ENCODE measurements at regions not wholly inside any gene's neighbourhood (a gene's known extent, or its start where the extent isn't known, plus 50 kb on each side); places are given as distances from the start of the nearest gene placed in this dataset.

DNA sequence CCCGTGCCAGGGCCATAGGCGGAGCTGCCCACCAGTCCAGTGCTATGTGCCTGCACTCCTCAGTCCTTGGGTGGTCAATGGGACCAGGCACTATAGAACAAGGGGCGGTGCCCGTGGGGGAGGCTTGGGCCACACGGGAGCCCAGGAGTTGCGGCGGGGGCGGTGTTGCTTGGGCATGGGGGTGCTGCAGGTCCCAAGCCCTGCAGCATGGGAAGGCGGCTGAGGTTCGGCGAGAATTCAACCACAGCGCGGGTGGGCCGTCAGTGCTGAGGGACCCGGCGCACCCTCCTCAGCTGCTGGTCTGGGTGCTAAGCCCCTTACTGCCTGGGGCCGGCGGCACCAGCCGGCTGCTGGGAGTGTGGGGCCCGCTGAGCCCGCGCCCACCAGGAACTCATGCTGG is 242.2 kb upstream of the SGCG start:
- ChIA-PET CTCF (no interaction called here), POLR2A (ENCODE audit: unreplicated experiment) (no interaction called here)
- H3K56ac ChIP-seq (ENCODE audit: extremely low read depth, insufficient read depth, low read length), result no peak overlapping the region
- H3K4me3 ChIP-seq (ENCODE audit: insufficient read depth, low read depth, low read length), result no peak overlapping the region
- H2AFZ ChIP-seq (replicated peaks; ENCODE audit: low read length, poor library complexity), result no peak overlapping the region
- no peak overlapping the region for H4K8ac ChIP-seq (ENCODE audit: low read depth in 2 of 2, low read length in 2 of 2)
- intact Hi-C loops (cut with micrococcal nuclease) (no loop called here), dilution Hi-C loops (cut with HindIII; ENCODE audit: low sequenced_read_pairs, unreplicated experiment) (no loop called here), in situ Hi-C loops (cut with MboI; ENCODE audit: low sequenced_read_pairs) (no loop called here)
- H3K18ac ChIP-seq (ENCODE audit: low read depth, low read length), result no peak overlapping the region
- no peaks in the 10 kb centered on the region for H3K9me1 ChIP-seq (ENCODE audit: insufficient read depth, low read length)
- no peak overlapping the region for H3K4ac ChIP-seq (ENCODE audit: low read depth, low read length)
- no peaks in the 10 kb centered on the region for H3K79me1 ChIP-seq (ENCODE audit: low read depth in 1 of 2, low read length in 2 of 2)
- H3K4me1 ChIP-seq (ENCODE audit: control insufficient read depth, insufficient read depth, low read length), result no peaks in the 10 kb centered on the region
- no peaks in the 10 kb centered on the region; the same call in 1 of the 2 replicates for H4K20me1 ChIP-seq (ENCODE audit: insufficient read depth, low read length)
- no peaks in the 10 kb centered on the region for H3K36me3 ChIP-seq (ENCODE audit: control insufficient read depth, insufficient read depth, low read length)
- no peak overlapping the region for H4K5ac ChIP-seq (ENCODE audit: low read depth, low read length)
- no peak for ATAC-seq (ENCODE audit: low read depth)
- H4K91ac ChIP-seq (ENCODE audit: insufficient read depth, low read depth, low read length), result no peak overlapping the region
- no peak overlapping the region for H2BK5ac ChIP-seq (ENCODE audit: low read depth, low read length, poor library complexity, severe bottlenecking)
- H3K4me2 ChIP-seq (ENCODE audit: low read depth, low read length), result no peak overlapping the region
- TF ChIP-seq FOS (IDR thresholded peaks at IDR 0.05; ENCODE audit: low read depth, low read length) (no peak), RFX5 (IDR thresholded peaks at IDR 0.05; ENCODE audit: low read depth, low read length) (no peak), MAFK (IDR thresholded peaks at IDR 0.05; ENCODE audit: low read depth, low read length) (no peak), MXI1 (IDR thresholded peaks at IDR 0.05; ENCODE audit: borderline replicate concordance, low read depth, low read length) (no peak), MAZ (IDR thresholded peaks at IDR 0.05; ENCODE audit: borderline replicate concordance, low read depth, low read length) (no peak), SMC3 (IDR thresholded peaks at IDR 0.05; ENCODE audit: low read depth, low read length) (no peak), RCOR1 (IDR thresholded peaks at IDR 0.05; ENCODE audit: insufficient replicate concordance, low read length) (no peak), RAD21 (IDR thresholded peaks at IDR 0.05; ENCODE audit: low read length) (no peak), NFE2L2 (IDR thresholded peaks at IDR 0.05; ENCODE audit: low read depth, low read length) (no peak), CEBPB (IDR thresholded peaks at IDR 0.05; ENCODE audit: low read depth, low read length) (no peak), CHD1 (IDR thresholded peaks at IDR 0.05; ENCODE audit: low read depth, low read length) (no peak)
- TF ChIP-seq, protein P1, sequence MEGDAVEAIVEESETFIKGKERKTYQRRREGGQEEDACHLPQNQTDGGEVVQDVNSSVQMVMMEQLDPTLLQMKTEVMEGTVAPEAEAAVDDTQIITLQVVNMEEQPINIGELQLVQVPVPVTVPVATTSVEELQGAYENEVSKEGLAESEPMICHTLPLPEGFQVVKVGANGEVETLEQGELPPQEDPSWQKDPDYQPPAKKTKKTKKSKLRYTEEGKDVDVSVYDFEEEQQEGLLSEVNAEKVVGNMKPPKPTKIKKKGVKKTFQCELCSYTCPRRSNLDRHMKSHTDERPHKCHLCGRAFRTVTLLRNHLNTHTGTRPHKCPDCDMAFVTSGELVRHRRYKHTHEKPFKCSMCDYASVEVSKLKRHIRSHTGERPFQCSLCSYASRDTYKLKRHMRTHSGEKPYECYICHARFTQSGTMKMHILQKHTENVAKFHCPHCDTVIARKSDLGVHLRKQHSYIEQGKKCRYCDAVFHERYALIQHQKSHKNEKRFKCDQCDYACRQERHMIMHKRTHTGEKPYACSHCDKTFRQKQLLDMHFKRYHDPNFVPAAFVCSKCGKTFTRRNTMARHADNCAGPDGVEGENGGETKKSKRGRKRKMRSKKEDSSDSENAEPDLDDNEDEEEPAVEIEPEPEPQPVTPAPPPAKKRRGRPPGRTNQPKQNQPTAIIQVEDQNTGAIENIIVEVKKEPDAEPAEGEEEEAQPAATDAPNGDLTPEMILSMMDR (conservative IDR thresholded peaks at IDR 0.05; ENCODE audit: low read depth, low read length), result no peak
- TF ChIP-seq, protein P2, sequence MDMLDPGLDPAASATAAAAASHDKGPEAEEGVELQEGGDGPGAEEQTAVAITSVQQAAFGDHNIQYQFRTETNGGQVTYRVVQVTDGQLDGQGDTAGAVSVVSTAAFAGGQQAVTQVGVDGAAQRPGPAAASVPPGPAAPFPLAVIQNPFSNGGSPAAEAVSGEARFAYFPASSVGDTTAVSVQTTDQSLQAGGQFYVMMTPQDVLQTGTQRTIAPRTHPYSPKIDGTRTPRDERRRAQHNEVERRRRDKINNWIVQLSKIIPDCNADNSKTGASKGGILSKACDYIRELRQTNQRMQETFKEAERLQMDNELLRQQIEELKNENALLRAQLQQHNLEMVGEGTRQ (IDR thresholded peaks at IDR 0.05; ENCODE audit: low read depth, low read length), result no peak
- H2BK120ac ChIP-seq (ENCODE audit: low read depth, low read length), result no peak overlapping the region
- H2BK20ac ChIP-seq (ENCODE audit: low read depth, low read length), result no peak overlapping the region
- no peaks in the 10 kb centered on the region; the same call in 1 of the 2 replicates for H3K9me3 ChIP-seq (ENCODE audit: control insufficient read depth, insufficient read depth, low read length)
- H2BK15ac ChIP-seq (ENCODE audit: low read depth, low read length), result no peak overlapping the region
- no peak for DNase-seq
- no peak overlapping the region for H3K14ac ChIP-seq (replicated peaks; ENCODE audit: low read depth, low read length)
- no peaks in the 10 kb centered on the region for H3K27me3 ChIP-seq (ENCODE audit: control insufficient read depth, insufficient read depth, low read length)
- H2AK5ac ChIP-seq (ENCODE audit: low read depth, low read length), result no peak overlapping the region
- 98% methylated on average over 11 of the region's 22 CpGs; no CpG with 5 or more reads in 1 of the 2 experiments for WGBS, 2 experiments (ENCODE audit: extremely low coverage in 2 of 2, insufficient read length in 1 of 2)
- no peak overlapping the region for H3K27ac ChIP-seq (ENCODE audit: insufficient read depth, low read length)
- no TSS peak for BruUV-seq (replicated peaks)
- H3K23ac ChIP-seq (ENCODE audit: low read depth, low read length), result no peak overlapping the region
- H3K9ac ChIP-seq (ENCODE audit: low read depth, low read length), result no peak overlapping the region
- H2AK9ac ChIP-seq (replicated peaks; ENCODE audit: low read depth, low read length, poor library complexity), result no peak overlapping the region
